H7 (cell line): ENCODE measurements at regions not wholly inside any gene's neighbourhood (a gene's known extent, or its start where the extent isn't known, plus 50 kb on each side); places are given as distances from the start of the nearest gene placed in this dataset.
"Not testable (repeated sequence)": the region's sequence is repeated elsewhere in the genome, so short reads cannot be mapped to it uniquely, and the experiment has no call there.

Experiments used
- DNase-seq: peaks from one replicate; pipeline ENCODE4 v3.0.0; 2012
- H3K27me3 ChIP-seq: 2 replicates; pipeline ENCODE4 v1.6.0; 2011; ENCODE audit warnings: mild to moderate bottlenecking, low read length; ENCODE audit not compliant: control insufficient read depth, insufficient read depth
- H3K36me3 ChIP-seq: replicated peaks from 2 replicates; pipeline ENCODE4 v1.5.1; 2011; ENCODE audit warnings: low read length; ENCODE audit not compliant: control insufficient read depth, insufficient read depth
- H3K4me3 ChIP-seq: 2 replicates; pipeline ENCODE4 v1.5.1; 2011; ENCODE audit warnings: low read depth, mild to moderate bottlenecking, control low read depth, low read length, moderate library complexity; ENCODE audit not compliant: insufficient read depth

GRCh38 chr2:156933645-156934225, 323.8 kb upstream of the GALNT5 start:
- H3K4me3 ChIP-seq = no peak overlapping the region
- DNase-seq = no peak
- H3K27me3 ChIP-seq = no peaks in the 10 kb centered on the region
- H3K36me3 ChIP-seq = no peaks in the 10 kb centered on the region

- Histone ChIP-seq H3K27me3 (no peaks in the 10 kb centered on the region), H3K36me3 (no peaks in the 10 kb centered on the region), H3K4me3 (no peak overlapping the region)
- no peak for DNase-seq
These were observed 321.9 kb upstream of the GALNT5 start for GRCh38 chr2:156935616-156936015.

- H3K27me3 ChIP-seq = no peaks in the 10 kb centered on the region
- H3K4me3 ChIP-seq = no peak overlapping the region
- no peaks in the 10 kb centered on the region for H3K36me3 ChIP-seq
- DNase-seq = no peak
These were observed 320.1 kb upstream of the GALNT5 start for GRCh38 chr2:156937430-156937829.

GRCh38 chr2:156944871-156945270, 312.6 kb upstream of the GALNT5 start:
- Histone ChIP-seq H3K4me3 (no peak overlapping the region), H3K27me3 (no peaks in the 10 kb centered on the region), H3K36me3 (no peaks in the 10 kb centered on the region)
- no peak for DNase-seq

GRCh38 chr2:156947261-156947660, 310.2 kb upstream of the GALNT5 start:
- no peak overlapping the region for H3K4me3 ChIP-seq
- H3K27me3 ChIP-seq = no peaks in the 10 kb centered on the region
- H3K36me3 ChIP-seq = no peaks in the 10 kb centered on the region
- no peak for DNase-seq

- H3K27me3 ChIP-seq = no peaks in the 10 kb centered on the region
- DNase-seq = no peak
- no peak overlapping the region for H3K4me3 ChIP-seq
- no peaks in the 10 kb centered on the region for H3K36me3 ChIP-seq
These were observed 301.8 kb upstream of the GALNT5 start for GRCh38 chr2:156955701-156956100.

GRCh38 chr2:156956161-156956560, 301.3 kb upstream of the GALNT5 start:
- Histone ChIP-seq H3K36me3 (no peaks in the 10 kb centered on the region), H3K27me3 (no peaks in the 10 kb centered on the region), H3K4me3 (no peak overlapping the region)
- no peak for DNase-seq

GRCh38 chr2:156958374-156958773, 299.1 kb upstream of the GALNT5 start:
- no peaks in the 10 kb centered on the region for H3K36me3 ChIP-seq
- no peaks in the 10 kb centered on the region for H3K27me3 ChIP-seq
- no peak for DNase-seq
- H3K4me3 ChIP-seq = no peak overlapping the region

GRCh38 chr2:156959481-156959880, 298.0 kb upstream of the GALNT5 start:
- Histone ChIP-seq H3K36me3 (no peaks in the 10 kb centered on the region), H3K27me3 (no peaks in the 10 kb centered on the region), H3K4me3 (no peak overlapping the region)
- DNase-seq = no peak

- H3K27me3 ChIP-seq = no peaks in the 10 kb centered on the region
- no peaks in the 10 kb centered on the region for H3K36me3 ChIP-seq
- DNase-seq = no peak
- no peak overlapping the region for H3K4me3 ChIP-seq
These were observed 274.9 kb upstream of the GALNT5 start for GRCh38 chr2:156982615-156983014.

- Histone ChIP-seq H3K36me3 (no peaks in the 10 kb centered on the region), H3K27me3 (no peaks in the 10 kb centered on the region), H3K4me3 (no peak overlapping the region)
- peak; percentile 8 for DNase-seq
These were observed 271.0 kb upstream of the GALNT5 start for GRCh38 chr2:156986339-156986988.

GRCh38 chr2:156999661-157000060, 257.8 kb upstream of the GALNT5 start:
- H3K36me3 ChIP-seq = no peaks in the 10 kb centered on the region
- no peak for DNase-seq
- no peaks in the 10 kb centered on the region for H3K27me3 ChIP-seq
- H3K4me3 ChIP-seq = no peak overlapping the region

GRCh38 chr2:157004789-157005188, 252.7 kb upstream of the GALNT5 start:
- Histone ChIP-seq H3K36me3 (no peaks in the 10 kb centered on the region), H3K4me3 (no peak overlapping the region), H3K27me3 (no peaks in the 10 kb centered on the region)
- no peak for DNase-seq

- no peaks in the 10 kb centered on the region for H3K27me3 ChIP-seq
- DNase-seq = no peak
- H3K36me3 ChIP-seq = no peaks in the 10 kb centered on the region
- no peak overlapping the region for H3K4me3 ChIP-seq
These were observed 242.4 kb upstream of the GALNT5 start for GRCh38 chr2:157015015-157015575.

- not testable (repeated sequence) for H3K4me3 ChIP-seq, DNase-seq, H3K36me3 ChIP-seq, H3K27me3 ChIP-seq
These were observed 234.2 kb upstream of the GALNT5 start for GRCh38 chr2:157023264-157023663.
